GM23248 (cell line): ENCODE measurements at regions not wholly inside any gene's neighbourhood (a gene's known extent, or its start where the extent isn't known, plus 50 kb on each side); places are given as distances from the start of the nearest gene placed in this dataset.

ENCODE experiments used
- DNase-seq: peaks from one replicate; pipeline ENCODE4 v3.0.0-alpha.2; 2015
- H2AFZ ChIP-seq: fragments of 200-600 bp; sonication (generic); 2 replicates; pipeline ENCODE4 v1.6.1; 2016; ENCODE audit warnings: antibody characterized with exemption
- H3F3A ChIP-seq: fragments of 200-600 bp; sonication (generic); 2 replicates; pipeline ENCODE4 v1.6.1; 2016; ENCODE audit warnings: mild to moderate bottlenecking, antibody characterized with exemption, mixed run types; ENCODE audit not compliant: insufficient read depth
- H3K27ac ChIP-seq: fragments of 200-600 bp; sonication (generic); 2 replicates; pipeline ENCODE4 v1.5.1; 2016; ENCODE audit warnings: mild to moderate bottlenecking
- H3K27me3 ChIP-seq: fragments of 200-600 bp; sonication (generic); replicated peaks from 2 replicates; pipeline ENCODE4 v1.6.1; 2016; ENCODE audit warnings: mild to moderate bottlenecking; ENCODE audit not compliant: insufficient read depth
- H3K36me3 ChIP-seq: fragments of 200-600 bp; sonication (generic); 2 replicates; pipeline ENCODE4 v1.6.1; 2016; ENCODE audit warnings: low read depth, mild to moderate bottlenecking
- H3K4me1 ChIP-seq: fragments of 200-600 bp; sonication (generic); 2 replicates; pipeline ENCODE4 v1.6.1; 2016; ENCODE audit warnings: mild to moderate bottlenecking; ENCODE audit not compliant: insufficient read depth
- H3K4me2 ChIP-seq: fragments of 200-600 bp; sonication (generic); one replicate; pipeline ENCODE4 v1.6.1; 2016; ENCODE audit warnings: mild to moderate bottlenecking; ENCODE audit not compliant: unreplicated experiment
- H3K4me3 ChIP-seq: fragments of 200-600 bp; sonication (generic); 2 replicates; pipeline ENCODE4 v1.5.1; 2016; ENCODE audit warnings: mild to moderate bottlenecking
- H3K79me2 ChIP-seq: fragments of 200-600 bp; sonication (generic); 2 replicates; pipeline ENCODE4 v1.6.1; 2016; ENCODE audit warnings: mild to moderate bottlenecking; ENCODE audit not compliant: insufficient read depth
- H3K9ac ChIP-seq: fragments of 200-600 bp; sonication (generic); 2 replicates; pipeline ENCODE4 v1.6.1; 2016; ENCODE audit warnings: mild to moderate bottlenecking
- H3K9me2 ChIP-seq: fragments of 200-600 bp; sonication (generic); 2 replicates; pipeline ENCODE4 v1.6.1; 2016; ENCODE audit warnings: mixed run types, mild to moderate bottlenecking, moderate library complexity; ENCODE audit not compliant: insufficient read depth
- H3K9me3 ChIP-seq: fragments of 200-600 bp; sonication (generic); one replicate; pipeline ENCODE4 v1.6.1; 2017; ENCODE audit warnings: low read depth
- H4K20me1 ChIP-seq: fragments of 200-600 bp; sonication (generic); 2 replicates; pipeline ENCODE4 v1.6.0; 2016; ENCODE audit not compliant: insufficient read depth
- EZH2 ChIP-seq: fragments of 200-600 bp; sonication (generic); IDR thresholded peaks from 2 replicates; pipeline ENCODE4 v1.6.1; 2018; ENCODE audit warnings: antibody characterized with exemption, mild to moderate bottlenecking; ENCODE audit not compliant: insufficient read depth, poor library complexity, severe bottlenecking
- EZH2phosphoT487 ChIP-seq: fragments of 200-600 bp; sonication (generic); IDR thresholded peaks from 2 replicates; pipeline ENCODE4 v1.6.1; 2018; ENCODE audit warnings: antibody characterized with exemption, moderate library complexity, mild to moderate bottlenecking, low read depth; ENCODE audit not compliant: insufficient read depth
- WGBS, 2 experiments: methylation state at CpG; one replicate each; pipeline ENCODE4 v1.1.6; 2015 to 2017; ENCODE audit warnings: low lambda C conversion rate in 2 of 2, low coverage in 1 of 2; ENCODE audit errors: missing lambda C conversion rate in 2 of 2; 5-methylcytosine and 5-hydroxymethylcytosine counted together
- in situ Hi-C: fragments of 300-500 bp; cut with MboI; formaldehyde crosslinking; loops from 2 replicates; pipeline ENCODE4 v1.15.0; 2020

GRCh38 chr6:74567281-74567922 lies 638.5 kb downstream of the COL12A1 start:
- Histone ChIP-seq H4K20me1 (no peaks in the 10 kb centered on the region), H3K4me1 (no peaks in the 10 kb centered on the region), H3F3A (no peaks in the 10 kb centered on the region), H3K27ac (no peak overlapping the region), H3K9me2 (0 out of 2 replicates have a peak, but pooled peaks cover 3% of the 10 kb centered on the region), H3K27me3 (no peaks in the 10 kb centered on the region), H3K36me3 (no peaks in the 10 kb centered on the region), H3K4me3 (no peak overlapping the region), H3K4me2 (no peak overlapping the region), H3K79me2 (no peaks in the 10 kb centered on the region), H2AFZ (no peak overlapping the region), H3K9me3 (no peaks in the 10 kb centered on the region), H3K9ac (no peak overlapping the region)
- 90 to 91% methylated on average over 7 of the region's 7 CpGs for WGBS, 2 experiments
- TF ChIP-seq EZH2: no peak
- TF ChIP-seq EZH2phosphoT487: no peak
- in situ Hi-C loops: no loop called here
- DNase-seq: no peak

GRCh38 chr6:74557236-74557635 lies 648.6 kb downstream of the COL12A1 start:
- DNase-seq: no peak
- Histone ChIP-seq H3K27ac (no peak overlapping the region), H2AFZ (no peak overlapping the region), H3K4me2 (no peak overlapping the region), H3K27me3 (no peaks in the 10 kb centered on the region), H3K9ac (no peak overlapping the region), H3F3A (peaks cover 2% of the 10 kb centered on the region; the same call in 1 of the 2 replicates), H3K4me1 (0 out of 2 replicates have a peak, but pooled peaks cover under 1% of the 10 kb centered on the region), H3K79me2 (no peaks in the 10 kb centered on the region), H4K20me1 (no peaks in the 10 kb centered on the region), H3K9me3 (no peaks in the 10 kb centered on the region), H3K4me3 (no peak overlapping the region), H3K36me3 (no peaks in the 10 kb centered on the region), H3K9me2 (no peaks in the 10 kb centered on the region)
- no peak for TF ChIP-seq EZH2phosphoT487
- no peak for TF ChIP-seq EZH2
- in situ Hi-C loops: no loop called here

- Histone ChIP-seq H3K27me3 (no peaks in the 10 kb centered on the region), H3F3A (peaks cover 7% of the 10 kb centered on the region; the same call in 1 of the 2 replicates), H3K4me2 (no peak overlapping the region), H3K36me3 (no peaks in the 10 kb centered on the region), H3K4me3 (no peak overlapping the region), H3K9me2 (no peaks in the 10 kb centered on the region), H2AFZ (no peak overlapping the region), H3K27ac (no peak overlapping the region), H3K9ac (no peak overlapping the region), H3K79me2 (no peaks in the 10 kb centered on the region), H3K4me1 (peaks cover 12% of the 10 kb centered on the region), H3K9me3 (no peaks in the 10 kb centered on the region), H4K20me1 (no peaks in the 10 kb centered on the region)
- WGBS, 2 experiments: 47 to 54% methylated on average over 2 of the region's 2 CpGs
- TF ChIP-seq EZH2: no peak
- TF ChIP-seq EZH2phosphoT487: no peak
- no peak for DNase-seq
- in situ Hi-C loops: no loop called here
These were observed 651.8 kb downstream of the COL12A1 start for GRCh38 chr6:74554041-74554440.

GRCh38 chr6:74551896-74552295 lies 654.0 kb downstream of the COL12A1 start:
- H3K27me3 ChIP-seq: no peaks in the 10 kb centered on the region
- no peaks in the 10 kb centered on the region for H3K9me2 ChIP-seq
- TF ChIP-seq EZH2phosphoT487 (no peak), EZH2 (no peak)
- H2AFZ ChIP-seq: peak overlapping the region; percentile 6; the same call in 1 of the 2 replicates
- H3K79me2 ChIP-seq: no peaks in the 10 kb centered on the region
- H3K27ac ChIP-seq: no peak overlapping the region
- H3F3A ChIP-seq: peaks cover 7% of the 10 kb centered on the region; the same call in 1 of the 2 replicates
- no peak overlapping the region for H3K9ac ChIP-seq
- no peaks in the 10 kb centered on the region for H4K20me1 ChIP-seq
- H3K9me3 ChIP-seq: no peaks in the 10 kb centered on the region
- DNase-seq: peak; percentile 26
- peak overlapping the region; percentile 47 for H3K4me2 ChIP-seq
- no peak overlapping the region for H3K4me3 ChIP-seq
- H3K4me1 ChIP-seq: peaks cover 12% of the 10 kb centered on the region
- in situ Hi-C loops: no loop called here
- H3K36me3 ChIP-seq: no peaks in the 10 kb centered on the region

- Histone ChIP-seq H3K4me3 (no peak overlapping the region), H3K9ac (no peak overlapping the region), H3K9me3 (no peaks in the 10 kb centered on the region), H3K27ac (no peak overlapping the region), H3K4me1 (peaks cover 12% of the 10 kb centered on the region), H4K20me1 (no peaks in the 10 kb centered on the region), H3K4me2 (no peak overlapping the region), H3F3A (peaks cover 7% of the 10 kb centered on the region; the same call in 1 of the 2 replicates), H3K36me3 (no peaks in the 10 kb centered on the region), H3K27me3 (no peaks in the 10 kb centered on the region), H2AFZ (no peak overlapping the region), H3K79me2 (no peaks in the 10 kb centered on the region), H3K9me2 (no peaks in the 10 kb centered on the region)
- WGBS, 2 experiments: 89 to 93% methylated on average over 6 of the region's 6 CpGs
- no peak for DNase-seq
- TF ChIP-seq EZH2phosphoT487 (no peak), EZH2 (no peak)
- in situ Hi-C loops: no loop called here
These were observed 655.0 kb downstream of the COL12A1 start for GRCh38 chr6:74550821-74551220.
